IMR-90 (cell line): ENCODE measurements at regions not wholly inside any gene's neighbourhood (a gene's known extent, or its start where the extent isn't known, plus 50 kb on each side); places are given as distances from the start of the nearest gene placed in this dataset.

Source experiments
- CTCF ChIP-seq: conservative IDR thresholded peaks from 2 replicates; pipeline ENCODE4 v1.5.1; 2012; ENCODE audit warnings: mild to moderate bottlenecking, low read depth, low read length, improper control_type of control experiment
- MAFK ChIP-seq: IDR thresholded peaks from 2 replicates; pipeline ENCODE4 v1.6.1; 2012; ENCODE audit warnings: low read depth, low read length, improper control_type of control experiment
- MXI1 ChIP-seq: IDR thresholded peaks from 2 replicates; pipeline ENCODE4 v1.6.1; 2012; ENCODE audit warnings: low read depth, mild to moderate bottlenecking, low read length, moderate library complexity, borderline replicate concordance
- NFE2L2 ChIP-seq: fragments of 150-350 bp; IDR thresholded peaks from 2 replicates; pipeline ENCODE4 v1.6.1; 2016; ENCODE audit warnings: low read depth, mild to moderate bottlenecking, low read length
- POLR2A ChIP-seq: IDR thresholded peaks from 2 replicates; pipeline ENCODE4 v1.6.1; 2012; ENCODE audit warnings: mild to moderate bottlenecking, low read depth, low read length
- RAD21 ChIP-seq: IDR thresholded peaks from 2 replicates; pipeline ENCODE4 v1.6.1; 2012; ENCODE audit warnings: low read length, improper control_type of control experiment
- SMC3 ChIP-seq: fragments of 150-350 bp; IDR thresholded peaks from 2 replicates; pipeline ENCODE4 v1.6.1; 2016; ENCODE audit warnings: low read depth, mild to moderate bottlenecking, antibody characterized with exemption, low read length, moderate library complexity
- USF2 ChIP-seq: fragments of 150-350 bp; IDR thresholded peaks from 2 replicates; pipeline ENCODE4 v1.6.1; 2017; ENCODE audit warnings: mild to moderate bottlenecking, antibody characterized with exemption, low read length, low read depth

- TF ChIP-seq POLR2A (no peak), NFE2L2 (no peak), RAD21 (no peak), CTCF (no peak), MXI1 (no peak), SMC3 (no peak), USF2 (no peak), MAFK (no peak)
Observed at GRCh38 chr12:92442782-92443181, 260.0 kb upstream of the PLEKHG7 start.
